Upper lobe of right lung (tissue), 1 donor: ENCODE measurements at regions not wholly inside any gene's neighbourhood (a gene's known extent, or its start where the extent isn't known, plus 50 kb on each side); places are given as distances from the start of the nearest gene placed in this dataset.
"Not testable (repeated sequence)": the region's sequence is repeated elsewhere in the genome, so short reads cannot be mapped to it uniquely, and the experiment has no call there.

Experiments
- ATAC-seq: fragments of 200-7000 bp; cut with Tn5 transposase; one replicate; pipeline ENCODE4 v1.9.1; 2020; ENCODE audit warnings: mild to moderate bottlenecking, moderate library complexity
- DNase-seq: peaks from one replicate; pipeline ENCODE4 v3.0.0-alpha.2; 2020
- H3K27ac ChIP-seq: fragments of 200-600 bp; one replicate; pipeline ENCODE4 v1.8.0; 2022
- H3K27me3 ChIP-seq: fragments of 200-600 bp; one replicate; pipeline ENCODE4 v1.8.0; 2022; ENCODE audit warnings: mild to moderate bottlenecking
- H3K36me3 ChIP-seq: fragments of 200-600 bp; one replicate; pipeline ENCODE4 v1.8.0; 2022
- H3K4me1 ChIP-seq: fragments of 200-600 bp; one replicate; pipeline ENCODE4 v1.8.0; 2022
- H3K4me3 ChIP-seq: fragments of 200-600 bp; one replicate; pipeline ENCODE4 v1.8.0; 2022; ENCODE audit warnings: mild to moderate bottlenecking
- H3K9me3 ChIP-seq: fragments of 200-600 bp; one replicate; pipeline ENCODE4 v1.8.0; 2022
- CTCF ChIP-seq: fragments of 200-600 bp; IDR thresholded peaks from one replicate; pipeline ENCODE4 v1.8.0; 2022; ENCODE audit warnings: antibody characterized with exemption
- intact Hi-C: fragments of 100-400 bp; cut with DNase I; formaldehyde crosslinking; loops from one replicate; pipeline ENCODE4 v1.11.0; 2022
- donor health status: DM: no; HTN: yes; CAD: no; lungs with severe emphysema.

GRCh38 chr16:16577062-16577461, 198.1 kb downstream of the NPIPA7 start:
- H3K27me3 ChIP-seq, ATAC-seq, H3K4me1 ChIP-seq, H3K36me3 ChIP-seq, H3K27ac ChIP-seq, H3K9me3 ChIP-seq, intact Hi-C loops, DNase-seq, H3K4me3 ChIP-seq: not testable (repeated sequence)

GRCh38 chr16:16578701-16579100, 199.8 kb downstream of the NPIPA7 start:
- no peak for TF ChIP-seq CTCF
- H3K9me3 ChIP-seq, result no peaks in the 10 kb centered on the region

GRCh38 chr16:16582916-16583315, 204.0 kb downstream of the NPIPA7 start:
- H3K27me3 ChIP-seq, intact Hi-C loops, ATAC-seq, H3K4me1 ChIP-seq, DNase-seq, H3K9me3 ChIP-seq, H3K4me3 ChIP-seq, H3K27ac ChIP-seq, H3K36me3 ChIP-seq: not testable (repeated sequence)

More at GRCh38 chr16:16578701-16579100, 199.8 kb downstream of the NPIPA7 start:
- H3K27ac ChIP-seq, result no peak overlapping the region
- ATAC-seq (no peak), DNase-seq (no peak)
- intact Hi-C loops, result no loop called here
- H3K4me1 ChIP-seq, result no peaks in the 10 kb centered on the region
- no peaks in the 10 kb centered on the region for H3K36me3 ChIP-seq
- no peak overlapping the region for H3K4me3 ChIP-seq
- H3K27me3 ChIP-seq, result no peaks in the 10 kb centered on the region

- H3K27ac ChIP-seq, H3K27me3 ChIP-seq, H3K4me1 ChIP-seq, ATAC-seq, DNase-seq, H3K4me3 ChIP-seq, intact Hi-C loops, H3K36me3 ChIP-seq, H3K9me3 ChIP-seq: not testable (repeated sequence)
Observed at GRCh38 chr16:16586073-16586651, 207.2 kb downstream of the NPIPA7 start.

GRCh38 chr16:16586969-16587368, 208.0 kb downstream of the NPIPA7 start:
- H3K27me3 ChIP-seq, H3K4me3 ChIP-seq, H3K27ac ChIP-seq, H3K36me3 ChIP-seq, intact Hi-C loops, ATAC-seq, H3K9me3 ChIP-seq, H3K4me1 ChIP-seq, DNase-seq: not testable (repeated sequence)

GRCh38 chr16:16588436-16588835, 209.5 kb downstream of the NPIPA7 start:
- not testable (repeated sequence) for H3K36me3 ChIP-seq, ATAC-seq

GRCh38 chr16:16590654-16591318, 211.8 kb downstream of the NPIPA7 start:
- DNase-seq, H3K27me3 ChIP-seq, H3K36me3 ChIP-seq, ATAC-seq, H3K27ac ChIP-seq, H3K4me1 ChIP-seq, intact Hi-C loops, H3K9me3 ChIP-seq, H3K4me3 ChIP-seq: not testable (repeated sequence)

More at GRCh38 chr16:16588436-16588835, 209.5 kb downstream of the NPIPA7 start:
- H3K4me3 ChIP-seq, H3K27me3 ChIP-seq, intact Hi-C loops, H3K9me3 ChIP-seq, H3K27ac ChIP-seq, H3K4me1 ChIP-seq: not testable (repeated sequence)
- peak; percentile 7 for DNase-seq

GRCh38 chr16:16593156-16593863, 214.4 kb downstream of the NPIPA7 start:
- H3K36me3 ChIP-seq, DNase-seq, H3K27me3 ChIP-seq, H3K9me3 ChIP-seq, H3K4me3 ChIP-seq, intact Hi-C loops, H3K4me1 ChIP-seq, H3K27ac ChIP-seq: not testable (repeated sequence)
- peak; percentile 63 for TF ChIP-seq CTCF
- ATAC-seq, result peak; percentile 97

GRCh38 chr16:16595029-16595718, 216.2 kb downstream of the NPIPA7 start:
- H3K4me3 ChIP-seq, H3K4me1 ChIP-seq, H3K27ac ChIP-seq, intact Hi-C loops, DNase-seq, H3K9me3 ChIP-seq, H3K27me3 ChIP-seq, H3K36me3 ChIP-seq, ATAC-seq: not testable (repeated sequence)

GRCh38 chr16:16601239-16601638, 222.3 kb downstream of the NPIPA7 start:
- DNase-seq, H3K36me3 ChIP-seq, intact Hi-C loops, ATAC-seq, H3K27ac ChIP-seq, H3K27me3 ChIP-seq, H3K4me3 ChIP-seq, H3K9me3 ChIP-seq, H3K4me1 ChIP-seq: not testable (repeated sequence)

- H3K4me3 ChIP-seq, H3K4me1 ChIP-seq, intact Hi-C loops, H3K9me3 ChIP-seq, H3K27ac ChIP-seq, ATAC-seq, H3K36me3 ChIP-seq, DNase-seq, H3K27me3 ChIP-seq: not testable (repeated sequence)
Observed at GRCh38 chr16:16607401-16608082, 228.6 kb downstream of the NPIPA7 start.
